ENCODE measurements at regions not wholly inside any gene's neighbourhood (a gene's known extent, or its start where the extent isn't known, plus 50 kb on each side); places are given as distances from the start of the nearest gene placed in this dataset.

DNA sequence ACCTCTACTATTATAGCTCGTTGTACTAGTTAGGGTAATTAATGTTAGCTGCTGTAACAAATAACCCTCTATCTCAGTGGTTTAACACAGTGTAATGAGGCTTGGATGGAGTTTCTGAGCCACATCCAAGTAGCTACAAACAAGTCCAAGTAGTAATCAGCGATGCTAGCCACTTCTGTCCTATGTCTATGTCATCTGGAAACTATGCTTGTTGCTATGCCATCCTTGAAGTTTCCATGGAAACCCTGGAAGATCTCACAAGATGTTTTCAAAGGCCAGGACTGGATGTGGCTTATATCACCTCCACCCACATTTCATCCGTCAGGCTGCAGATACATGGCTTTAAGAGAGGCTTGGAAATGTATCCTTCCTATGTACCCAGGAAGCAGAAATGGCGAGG lies 422.1 kb downstream of the AACS start:
- DNase-seq (ENCODE audit: low spot score): no peak

DNA sequence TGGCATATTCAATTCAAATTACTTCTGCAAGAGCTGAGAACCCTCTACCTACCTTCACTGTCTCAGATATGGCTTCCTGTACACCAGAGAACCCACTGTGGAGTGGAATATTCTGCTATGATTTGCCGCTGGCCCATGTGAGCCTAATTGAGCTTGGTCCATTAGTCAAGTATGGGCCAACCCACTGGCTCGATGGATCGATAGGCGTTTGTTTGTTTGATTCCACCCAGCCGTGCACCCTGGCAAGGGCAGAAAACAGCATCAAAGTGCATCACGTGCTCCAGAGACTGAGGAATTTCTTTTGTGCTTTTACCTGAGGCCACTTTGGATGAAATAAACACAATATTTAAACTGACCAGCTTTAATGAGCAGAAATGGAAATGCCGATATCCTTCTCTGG lies 426.3 kb downstream of the AACS start:
- DNase-seq (ENCODE audit: low spot score): no peak

DNA sequence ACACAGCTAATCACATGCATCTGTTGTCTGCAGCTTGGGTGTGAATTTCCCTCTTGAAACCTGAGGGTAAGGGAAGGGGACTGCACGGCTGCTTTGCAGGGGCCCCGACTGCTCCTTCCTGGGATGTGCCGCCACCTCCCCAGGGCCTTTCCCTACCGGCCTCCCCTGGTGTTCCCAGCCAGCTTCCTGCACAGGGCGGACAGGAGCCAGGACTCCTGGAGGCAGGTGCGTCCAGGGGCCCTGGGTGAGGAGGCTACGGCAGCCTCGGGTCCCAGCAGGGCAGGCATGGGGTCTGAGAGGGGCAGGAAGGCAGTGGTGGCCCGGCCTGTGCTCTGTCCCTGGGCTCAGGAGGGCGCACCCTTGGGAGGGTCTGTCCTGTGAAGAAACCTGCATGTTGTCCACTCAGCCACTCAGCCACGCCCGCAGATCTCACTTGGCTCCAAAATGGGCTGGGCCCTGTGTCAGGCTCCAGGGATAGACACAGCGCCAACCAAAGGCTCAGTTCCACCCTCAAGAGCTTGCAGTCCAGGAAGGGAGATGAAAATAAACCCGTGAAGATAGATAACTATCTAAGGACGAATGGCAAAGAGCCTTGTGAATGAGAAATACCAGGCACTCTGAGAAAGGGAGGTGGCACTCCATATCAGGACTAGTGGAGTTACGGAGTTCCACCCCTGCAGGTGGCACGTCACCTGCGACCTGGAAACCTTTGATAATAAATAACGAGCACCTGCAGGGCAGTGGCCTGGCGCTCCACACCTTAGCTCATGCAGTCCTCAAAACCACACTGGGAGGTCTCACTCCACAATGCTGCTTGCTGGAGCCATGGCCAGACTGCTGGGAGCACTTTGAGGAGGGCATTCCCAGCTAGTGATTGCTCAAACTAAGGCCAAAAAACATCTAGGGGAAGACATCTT lies 427.4 kb downstream of the AACS start:
- DNase-seq (ENCODE audit: low spot score): no peak

DNA sequence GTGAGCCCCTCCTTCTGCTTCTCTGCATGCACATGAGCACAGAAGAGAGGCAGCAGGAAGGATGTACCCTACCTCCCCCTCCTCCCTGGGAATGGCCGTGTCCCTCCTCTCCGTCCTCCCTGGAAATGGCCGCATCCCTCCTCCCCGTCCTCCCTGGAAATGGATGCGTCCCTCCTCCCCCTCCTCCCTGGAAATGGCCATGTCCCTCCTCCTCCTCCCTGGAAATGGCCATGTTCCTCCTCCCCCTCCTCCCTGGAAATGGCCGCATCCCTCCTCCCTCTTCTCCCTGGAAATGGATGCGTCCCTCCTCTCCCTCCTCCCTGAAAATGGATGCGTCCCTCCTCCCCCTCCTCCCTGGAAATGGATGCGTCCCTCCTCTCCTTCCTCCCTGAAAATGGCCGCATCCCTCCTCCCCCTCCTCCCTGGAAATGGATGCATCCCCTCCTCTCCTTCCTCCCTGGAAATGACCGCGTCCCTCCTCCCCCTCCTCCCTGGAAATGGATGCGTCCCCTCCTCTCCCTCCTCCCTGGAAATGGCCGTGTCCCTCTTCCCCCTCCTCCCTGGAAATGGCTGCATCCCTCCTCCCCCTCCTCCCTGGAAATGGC lies 428.6 kb downstream of the AACS start:
- DNase-seq (ENCODE audit: low spot score): no peak

DNA sequence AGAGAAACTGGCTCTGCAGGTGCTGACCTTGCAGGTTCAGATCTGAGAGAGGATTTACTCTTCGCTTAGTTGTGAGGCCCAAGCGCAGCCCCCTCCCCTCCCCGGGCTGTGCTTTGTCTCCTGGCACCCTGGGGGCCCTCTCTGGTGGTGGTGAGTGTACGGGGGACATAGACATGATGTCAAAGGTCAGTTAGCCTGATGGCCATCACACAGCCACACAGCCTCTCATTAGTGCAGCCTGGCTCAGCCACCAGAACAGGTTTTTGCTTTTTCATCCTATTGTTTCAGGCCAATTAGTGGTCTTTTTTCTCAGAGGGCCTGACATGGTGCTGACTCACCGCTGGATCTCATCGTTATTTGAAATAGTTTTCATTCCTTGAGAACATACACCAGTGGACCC lies 437.9 kb downstream of the AACS start:
- no peak for DNase-seq (ENCODE audit: low spot score)

DNA sequence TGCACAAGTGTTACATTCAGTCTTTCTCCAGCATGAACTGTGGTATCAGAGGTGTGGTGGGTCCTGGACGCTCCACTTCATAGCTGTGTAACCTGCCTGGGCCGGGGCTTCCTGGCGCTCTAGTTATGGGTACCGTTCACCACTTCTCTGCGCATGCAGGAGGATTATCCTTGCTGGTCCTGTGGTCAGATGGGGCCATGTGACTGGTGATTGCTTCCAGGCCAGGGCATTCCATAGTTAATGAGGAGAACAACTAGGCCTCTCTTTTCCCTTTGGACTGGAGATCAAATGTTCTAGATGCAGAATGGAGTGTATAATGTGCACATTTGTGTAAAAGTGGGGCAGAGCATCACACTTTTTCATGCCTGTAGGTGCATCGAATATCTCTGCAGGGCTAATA lies 444.0 kb downstream of the AACS start:
- no peak for DNase-seq (ENCODE audit: low spot score)

DNA sequence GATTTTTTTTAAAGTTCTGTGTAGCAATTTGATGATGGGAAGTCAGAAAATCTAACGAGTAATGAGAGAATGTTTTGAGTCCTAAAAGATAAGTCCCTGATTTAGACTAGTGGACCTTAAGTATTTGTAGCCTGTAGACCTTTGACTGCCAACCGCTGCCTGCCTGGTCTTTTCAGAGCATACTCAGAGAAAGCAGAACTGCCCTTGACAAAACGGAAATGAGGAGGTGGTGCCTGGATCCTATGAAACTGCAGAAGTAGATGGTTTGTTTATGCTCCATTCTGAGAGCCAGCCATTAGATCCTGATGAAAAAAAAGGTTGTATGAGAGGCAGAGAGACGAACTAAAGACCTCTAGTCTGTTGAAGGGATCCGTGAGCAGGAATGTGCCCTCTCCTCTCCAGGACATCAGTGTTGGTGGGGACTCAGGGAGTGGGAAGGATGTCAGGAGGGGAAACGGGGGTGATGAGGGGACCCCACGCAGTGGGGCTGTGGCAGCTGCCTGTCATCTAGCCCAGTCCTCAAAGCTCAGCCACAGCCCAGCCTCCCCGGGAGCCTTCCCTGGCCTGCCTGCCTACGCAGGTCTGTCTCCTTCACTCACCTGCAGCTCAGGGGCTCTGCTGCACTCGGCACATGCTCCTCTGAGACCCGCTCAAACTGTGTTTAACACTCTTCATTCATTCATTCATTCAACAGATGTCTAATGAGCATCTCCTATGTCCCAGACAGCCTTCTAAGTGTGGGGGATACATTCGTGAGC lies 447.5 kb downstream of the AACS start:
- no peak for DNase-seq (ENCODE audit: low spot score)

DNA sequence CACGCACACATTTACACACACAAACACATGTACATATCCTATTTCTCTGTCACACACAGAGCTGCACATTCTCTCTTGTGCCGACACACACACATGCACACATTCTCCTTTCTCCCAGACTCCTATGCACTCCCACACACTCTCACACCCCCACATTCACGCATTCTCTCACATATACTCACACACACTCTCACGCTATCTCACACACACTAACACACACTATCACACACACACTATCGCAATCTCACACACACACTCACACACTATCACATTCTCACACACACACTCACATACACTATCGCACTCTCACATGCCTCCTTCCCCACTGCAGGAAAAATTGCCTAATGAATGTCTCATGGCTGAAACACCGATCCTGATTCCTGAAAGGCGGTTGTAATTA lies 450.7 kb downstream of the AACS start:
- no peak for DNase-seq (ENCODE audit: low spot score)

DNA sequence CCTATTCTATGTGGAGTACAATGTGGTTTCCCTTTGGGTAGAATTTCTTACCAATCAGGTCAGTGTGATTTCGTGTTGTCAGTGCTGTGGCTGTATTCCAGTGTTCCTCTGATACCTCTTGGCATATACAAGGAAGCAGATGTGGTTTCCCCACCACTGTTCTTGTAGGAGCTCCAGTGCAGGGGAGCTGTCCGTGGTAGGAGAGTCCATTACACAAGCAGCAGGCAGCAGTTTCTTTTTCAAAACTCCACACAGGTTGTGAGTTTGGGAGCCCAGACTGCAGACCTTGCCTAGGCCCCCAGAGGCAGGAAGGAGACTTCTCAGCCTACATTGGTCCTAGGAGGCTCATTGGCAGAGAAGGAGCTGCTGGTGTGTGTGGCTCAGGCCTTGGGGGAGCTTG lies 452.8 kb downstream of the AACS start:
- DNase-seq (ENCODE audit: low spot score): no peak

DNA sequence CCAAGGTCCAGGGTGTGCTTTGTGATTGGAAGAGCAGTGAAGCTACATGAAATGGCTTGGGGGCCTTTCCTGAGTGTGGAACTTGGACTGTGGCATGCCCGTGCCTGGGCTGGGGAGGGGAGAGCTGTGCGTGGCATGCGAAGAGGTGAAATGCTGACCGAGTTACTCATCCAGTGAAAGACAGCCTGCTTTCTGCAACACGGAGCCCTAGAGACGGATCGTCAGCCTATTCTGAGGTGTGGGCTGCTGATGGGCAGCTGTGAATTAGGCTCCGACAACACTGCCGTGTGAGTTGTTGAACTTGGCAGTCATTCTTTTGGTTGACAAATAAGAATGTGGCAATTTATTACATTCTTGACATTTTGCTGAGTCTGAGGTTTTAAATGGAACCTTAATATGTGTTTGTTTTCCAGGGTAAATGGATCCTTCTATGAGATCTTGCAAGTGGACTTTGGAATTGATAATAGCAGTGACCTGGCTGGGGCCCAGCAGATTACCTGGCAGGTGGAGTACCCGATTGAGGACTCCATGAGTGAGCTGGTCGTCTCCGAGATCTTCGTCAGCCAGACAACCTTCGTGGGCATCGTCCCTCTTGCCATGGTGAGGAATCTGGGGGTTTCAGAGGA lies 453.9 kb downstream of the AACS start:
- DNase-seq (ENCODE audit: low spot score): no peak

DNA sequence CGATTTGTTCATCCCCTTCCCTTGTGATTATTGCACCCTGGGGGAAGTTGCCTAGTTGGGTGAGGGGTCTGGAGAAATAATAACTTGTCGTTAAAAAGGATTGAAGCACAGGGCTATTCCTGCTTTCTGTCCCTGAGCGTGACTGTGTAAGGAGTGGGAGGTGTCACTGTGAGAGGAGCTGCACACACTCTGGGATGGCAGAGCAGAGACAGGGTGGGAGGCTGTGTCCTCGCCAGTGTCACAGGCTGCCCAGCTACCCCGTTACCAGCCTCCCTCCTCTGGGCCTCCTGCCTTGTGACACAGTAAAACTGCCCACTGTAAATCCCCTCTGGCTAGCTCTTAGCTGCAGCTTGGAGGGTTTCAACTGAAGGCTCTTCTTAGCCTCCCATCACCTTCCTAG lies 460.6 kb downstream of the AACS start:
- no peak for DNase-seq (ENCODE audit: low spot score)

DNA sequence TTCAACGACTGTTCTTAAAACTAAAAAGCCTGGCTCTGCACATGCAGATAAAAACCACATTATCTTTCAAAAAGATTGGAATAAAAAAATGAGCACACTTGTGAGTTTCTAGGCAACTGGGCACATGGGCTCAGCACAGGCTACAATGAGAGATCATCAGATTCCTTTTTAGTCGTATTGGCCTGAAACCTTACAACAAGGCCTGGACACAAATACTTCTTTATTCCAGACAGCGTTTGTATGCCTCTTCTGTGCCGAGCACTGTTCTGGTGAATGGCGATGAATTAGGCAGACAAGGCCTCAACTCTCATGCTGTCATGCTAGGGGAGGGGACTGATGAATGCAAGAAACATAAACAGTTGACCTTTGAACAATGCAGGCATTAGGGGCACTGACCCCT lies 463.0 kb downstream of the AACS start:
- no peak for DNase-seq (ENCODE audit: low spot score)

DNA sequence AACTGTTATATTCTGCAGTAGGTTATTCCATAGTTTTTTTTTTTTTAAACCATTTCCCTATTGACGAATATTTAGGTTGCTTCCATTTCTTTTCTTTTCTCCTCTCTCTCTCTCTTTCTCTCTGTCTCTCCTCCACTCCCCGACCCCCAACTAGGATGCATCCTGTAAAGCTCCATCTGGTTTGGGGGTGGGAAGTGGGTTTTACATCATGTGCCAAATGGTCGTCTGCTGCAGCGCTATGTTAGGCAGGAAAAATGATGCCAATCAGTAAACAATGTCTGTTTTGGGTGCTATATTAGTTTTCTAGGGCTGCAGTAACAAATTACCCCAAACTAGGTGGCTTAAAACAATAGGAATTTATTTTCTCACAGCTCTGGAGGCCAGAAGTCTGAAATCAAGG lies 465.0 kb downstream of the AACS start:
- DNase-seq (ENCODE audit: low spot score): no peak

DNA sequence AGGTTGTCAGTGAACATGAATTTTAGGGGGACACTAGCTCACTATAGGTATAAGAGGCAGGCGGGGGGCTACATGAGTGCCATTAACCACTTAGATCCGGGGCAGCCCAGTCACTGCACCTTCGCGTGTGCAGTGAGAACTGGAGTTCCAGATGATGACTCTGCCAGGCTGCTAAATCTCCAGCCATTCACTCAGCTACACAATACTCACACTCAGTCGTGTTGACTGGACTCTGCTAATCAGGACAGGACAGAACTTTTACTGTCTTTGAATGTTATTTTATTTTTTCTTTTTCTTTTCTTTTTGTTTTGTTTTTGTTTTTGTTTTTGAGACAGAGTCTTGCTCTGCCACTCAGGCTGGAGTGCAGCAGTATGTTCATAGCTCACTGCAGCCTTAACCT lies 465.6 kb downstream of the AACS start:
- no peak for DNase-seq (ENCODE audit: low spot score)

DNA sequence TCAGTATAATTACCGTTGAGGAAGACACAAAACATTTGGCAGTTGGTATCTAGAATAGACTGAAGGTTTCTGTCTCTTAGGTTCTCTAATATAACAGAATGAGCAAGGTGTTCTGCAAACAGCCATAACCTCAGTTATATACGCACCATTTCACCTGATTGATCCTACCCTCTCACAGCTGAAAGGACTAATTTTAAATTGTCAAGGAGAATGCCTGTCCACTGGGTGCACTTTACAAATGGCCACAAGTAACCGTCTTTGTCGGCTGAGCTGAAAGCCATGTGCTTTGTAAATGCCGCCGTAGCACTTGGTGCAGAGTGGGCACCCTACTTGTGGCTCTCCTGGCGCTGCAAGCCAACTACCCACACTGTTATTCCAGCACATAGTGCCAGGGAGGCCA lies 466.3 kb downstream of the AACS start:
- no peak for DNase-seq (ENCODE audit: low spot score)

DNA sequence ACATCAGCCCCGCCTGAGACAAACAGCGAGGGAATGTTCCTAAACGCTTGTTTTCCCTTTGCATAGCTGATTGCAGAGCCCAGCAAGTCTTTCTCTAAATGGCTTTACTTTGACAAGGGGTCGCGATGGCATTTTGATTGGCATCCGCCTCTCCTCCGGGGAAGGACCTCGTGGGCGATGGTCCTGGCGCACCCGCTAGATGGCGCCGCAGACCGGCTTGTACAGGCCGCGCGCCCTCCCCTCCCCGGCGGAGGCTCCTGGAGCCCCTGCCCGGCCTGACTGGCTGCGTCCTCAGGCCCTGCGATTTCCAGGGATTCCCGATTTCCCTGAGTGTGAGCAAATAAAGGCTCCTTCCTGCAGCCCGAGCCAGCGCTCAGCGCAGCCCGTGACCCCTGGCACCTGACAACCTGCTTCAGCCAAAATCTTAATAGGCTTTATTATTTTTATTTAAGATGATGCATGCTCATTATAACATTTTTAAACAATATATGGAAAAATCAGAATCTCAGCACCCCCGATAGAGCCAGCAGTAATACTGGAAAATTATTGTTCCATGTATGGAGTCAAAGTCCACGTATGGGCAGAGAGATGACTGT lies 468.3 kb downstream of the AACS start:
- DNase-seq (ENCODE audit: low spot score): no peak

DNA sequence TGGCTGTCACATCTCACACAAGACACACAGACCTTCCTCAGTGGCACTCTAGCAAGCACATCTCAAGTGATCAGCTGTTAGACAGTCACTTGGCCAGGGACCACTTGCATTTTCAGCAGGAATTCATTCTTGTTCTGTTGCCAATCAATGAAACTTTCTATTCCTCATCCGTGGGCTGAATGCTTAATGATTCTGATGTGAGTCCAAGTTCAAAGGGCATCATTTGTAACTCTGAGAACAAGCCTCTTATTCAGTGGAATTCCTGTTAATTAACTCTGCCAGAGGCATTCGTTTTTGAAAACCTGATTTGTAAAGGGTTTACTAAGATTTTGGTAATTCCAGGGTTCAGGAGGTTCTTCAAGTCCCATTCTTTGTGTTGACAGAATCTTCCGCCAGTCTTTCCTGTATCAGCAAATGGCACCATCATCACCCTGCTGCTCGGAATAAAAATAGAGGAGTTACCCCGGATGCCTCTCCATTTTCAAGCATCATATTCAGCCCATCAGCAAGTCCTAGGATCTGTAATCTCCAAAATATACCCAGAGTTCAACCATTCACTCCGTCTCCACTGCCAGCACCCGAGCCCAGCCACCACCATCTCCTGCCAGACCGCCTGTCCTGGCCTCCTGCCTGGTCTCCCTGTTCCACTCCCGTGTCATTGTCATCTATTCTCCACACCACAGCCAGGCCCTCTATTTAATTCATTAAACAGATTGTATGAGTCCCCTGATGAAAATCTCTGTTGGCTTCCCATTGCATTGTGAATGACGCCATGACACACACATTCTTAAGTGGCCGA lies 473.4 kb downstream of the AACS start:
- DNase-seq (ENCODE audit: low spot score): no peak

DNA sequence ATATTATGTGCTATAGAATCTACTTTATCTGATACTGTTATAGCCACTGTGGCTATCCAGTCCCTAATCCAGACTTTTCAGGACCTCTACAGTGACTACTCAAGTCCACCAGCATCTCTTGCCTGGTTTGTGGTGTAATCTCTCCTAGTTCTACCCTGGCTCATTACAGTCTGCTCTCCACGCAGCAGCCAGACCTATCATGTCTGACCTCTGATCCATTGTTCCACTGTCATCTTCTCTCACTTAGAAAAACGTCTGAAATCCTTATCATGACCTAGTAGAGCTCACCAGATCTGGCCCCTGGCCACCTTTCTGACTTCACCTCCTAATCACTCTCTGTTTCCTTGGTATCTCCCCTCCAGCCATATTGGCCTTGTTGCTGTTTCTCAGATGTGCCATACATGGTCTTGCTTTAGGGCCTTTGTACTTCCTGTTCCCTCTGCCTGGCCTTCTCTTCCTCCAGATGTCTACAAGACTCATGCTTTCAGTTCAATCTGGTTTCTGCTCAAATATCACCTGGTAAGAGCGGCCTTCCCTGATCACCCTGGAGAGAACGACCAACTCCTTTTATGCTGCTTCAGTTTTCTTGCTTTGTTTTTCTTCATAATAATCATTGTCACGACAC lies 475.5 kb downstream of the AACS start:
- no peak for DNase-seq (ENCODE audit: low spot score)

DNA sequence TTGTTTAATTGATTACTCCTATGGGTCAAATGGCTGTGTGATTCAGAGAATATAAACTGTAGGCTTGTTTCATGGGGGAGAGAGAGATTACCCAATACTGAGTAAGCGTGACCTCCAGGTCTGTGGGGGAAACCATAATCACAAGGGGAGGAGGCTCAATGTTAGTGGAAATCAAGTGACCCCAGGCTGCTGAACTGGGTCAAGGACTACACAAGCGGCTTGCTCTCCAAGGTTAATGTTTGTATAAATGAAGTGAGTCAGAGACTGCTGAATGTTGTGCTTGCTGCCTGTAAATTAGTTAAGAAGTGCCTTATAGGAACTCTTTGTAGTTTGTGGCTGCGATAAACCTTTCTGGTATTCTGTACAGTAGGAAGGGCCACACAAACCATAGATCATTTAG lies 479.7 kb downstream of the AACS start:
- no peak for DNase-seq (ENCODE audit: low spot score)

DNA sequence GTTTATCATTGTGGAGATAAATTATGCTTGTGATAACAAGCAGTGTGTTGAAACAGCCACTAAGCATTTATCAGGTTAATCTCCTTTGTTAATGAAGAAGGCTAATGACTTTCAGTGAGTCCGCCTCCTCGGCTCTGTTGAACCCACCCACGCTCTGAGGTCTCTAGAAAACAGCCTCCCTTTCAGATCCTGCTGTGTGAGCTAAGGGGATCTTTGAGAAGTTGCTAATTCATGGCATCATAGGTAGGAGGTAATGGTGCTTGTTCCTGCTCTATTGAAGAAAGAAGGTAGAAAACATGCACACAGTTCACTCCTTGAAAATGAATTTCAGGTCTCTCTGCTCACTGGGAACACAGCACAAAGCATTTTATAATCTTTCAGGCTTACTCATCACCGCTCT lies 483.9 kb downstream of the AACS start:
- DNase-seq (ENCODE audit: low spot score): no peak
